ENCODE measurements at regions not wholly inside any gene's neighbourhood (a gene's known extent, or its start where the extent isn't known, plus 50 kb on each side); places are given as distances from the start of the nearest gene placed in this dataset.

GRCh38 chr1:215005656-215006345, 76.7 kb upstream of the KCNK2 start:
- no peak for TF ChIP-seq POLR2AphosphoS5 (IDR thresholded peaks at IDR 0.05; ENCODE audit: low read depth)
- TF ChIP-seq, protein P1, sequence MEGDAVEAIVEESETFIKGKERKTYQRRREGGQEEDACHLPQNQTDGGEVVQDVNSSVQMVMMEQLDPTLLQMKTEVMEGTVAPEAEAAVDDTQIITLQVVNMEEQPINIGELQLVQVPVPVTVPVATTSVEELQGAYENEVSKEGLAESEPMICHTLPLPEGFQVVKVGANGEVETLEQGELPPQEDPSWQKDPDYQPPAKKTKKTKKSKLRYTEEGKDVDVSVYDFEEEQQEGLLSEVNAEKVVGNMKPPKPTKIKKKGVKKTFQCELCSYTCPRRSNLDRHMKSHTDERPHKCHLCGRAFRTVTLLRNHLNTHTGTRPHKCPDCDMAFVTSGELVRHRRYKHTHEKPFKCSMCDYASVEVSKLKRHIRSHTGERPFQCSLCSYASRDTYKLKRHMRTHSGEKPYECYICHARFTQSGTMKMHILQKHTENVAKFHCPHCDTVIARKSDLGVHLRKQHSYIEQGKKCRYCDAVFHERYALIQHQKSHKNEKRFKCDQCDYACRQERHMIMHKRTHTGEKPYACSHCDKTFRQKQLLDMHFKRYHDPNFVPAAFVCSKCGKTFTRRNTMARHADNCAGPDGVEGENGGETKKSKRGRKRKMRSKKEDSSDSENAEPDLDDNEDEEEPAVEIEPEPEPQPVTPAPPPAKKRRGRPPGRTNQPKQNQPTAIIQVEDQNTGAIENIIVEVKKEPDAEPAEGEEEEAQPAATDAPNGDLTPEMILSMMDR (IDR thresholded peaks at IDR 0.05; ENCODE audit: insufficient read depth, low read length): no peak
- TF ChIP-seq SPI1 (IDR thresholded peaks at IDR 0.05; ENCODE audit: borderline replicate concordance, low read depth): no peak
- TF ChIP-seq, protein P2, sequence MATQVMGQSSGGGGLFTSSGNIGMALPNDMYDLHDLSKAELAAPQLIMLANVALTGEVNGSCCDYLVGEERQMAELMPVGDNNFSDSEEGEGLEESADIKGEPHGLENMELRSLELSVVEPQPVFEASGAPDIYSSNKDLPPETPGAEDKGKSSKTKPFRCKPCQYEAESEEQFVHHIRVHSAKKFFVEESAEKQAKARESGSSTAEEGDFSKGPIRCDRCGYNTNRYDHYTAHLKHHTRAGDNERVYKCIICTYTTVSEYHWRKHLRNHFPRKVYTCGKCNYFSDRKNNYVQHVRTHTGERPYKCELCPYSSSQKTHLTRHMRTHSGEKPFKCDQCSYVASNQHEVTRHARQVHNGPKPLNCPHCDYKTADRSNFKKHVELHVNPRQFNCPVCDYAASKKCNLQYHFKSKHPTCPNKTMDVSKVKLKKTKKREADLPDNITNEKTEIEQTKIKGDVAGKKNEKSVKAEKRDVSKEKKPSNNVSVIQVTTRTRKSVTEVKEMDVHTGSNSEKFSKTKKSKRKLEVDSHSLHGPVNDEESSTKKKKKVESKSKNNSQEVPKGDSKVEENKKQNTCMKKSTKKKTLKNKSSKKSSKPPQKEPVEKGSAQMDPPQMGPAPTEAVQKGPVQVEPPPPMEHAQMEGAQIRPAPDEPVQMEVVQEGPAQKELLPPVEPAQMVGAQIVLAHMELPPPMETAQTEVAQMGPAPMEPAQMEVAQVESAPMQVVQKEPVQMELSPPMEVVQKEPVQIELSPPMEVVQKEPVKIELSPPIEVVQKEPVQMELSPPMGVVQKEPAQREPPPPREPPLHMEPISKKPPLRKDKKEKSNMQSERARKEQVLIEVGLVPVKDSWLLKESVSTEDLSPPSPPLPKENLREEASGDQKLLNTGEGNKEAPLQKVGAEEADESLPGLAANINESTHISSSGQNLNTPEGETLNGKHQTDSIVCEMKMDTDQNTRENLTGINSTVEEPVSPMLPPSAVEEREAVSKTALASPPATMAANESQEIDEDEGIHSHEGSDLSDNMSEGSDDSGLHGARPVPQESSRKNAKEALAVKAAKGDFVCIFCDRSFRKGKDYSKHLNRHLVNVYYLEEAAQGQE (IDR thresholded peaks at IDR 0.05; ENCODE audit: insufficient replicate concordance, low read depth): no peak
- TF ChIP-seq GABPA (IDR thresholded peaks at IDR 0.05; ENCODE audit: low read depth): no peak
- H3K27ac ChIP-seq (replicated peaks): no peak overlapping the region
- DNase-seq (ENCODE audit: low read depth in 1 of 2, low spot score in 1 of 2): no peak
- no peak overlapping the region for H3K4me3 ChIP-seq (replicated peaks; ENCODE audit: insufficient read depth, low read length)
- no peaks in the 10 kb centered on the region for H3K27me3 ChIP-seq (ENCODE audit: insufficient read depth, poor library complexity, severe bottlenecking)

- no peak for DNase-seq (ENCODE audit: low read depth in 1 of 2, low spot score in 1 of 2)
- Histone ChIP-seq H3K4me3 (replicated peaks; ENCODE audit: insufficient read depth, low read length) (no peak overlapping the region), H3K27me3 (ENCODE audit: insufficient read depth, poor library complexity, severe bottlenecking) (no peaks in the 10 kb centered on the region), H3K27ac (replicated peaks) (no peak overlapping the region)
- no peak for TF ChIP-seq POLR2AphosphoS5 (IDR thresholded peaks at IDR 0.05; ENCODE audit: low read depth)
- TF ChIP-seq, protein P2 (IDR thresholded peaks at IDR 0.05; ENCODE audit: insufficient replicate concordance, low read depth): no peak
- no peak for TF ChIP-seq SPI1 (IDR thresholded peaks at IDR 0.05; ENCODE audit: borderline replicate concordance, low read depth)
- TF ChIP-seq GABPA (IDR thresholded peaks at IDR 0.05; ENCODE audit: low read depth): no peak
- TF ChIP-seq, protein P1 (IDR thresholded peaks at IDR 0.05; ENCODE audit: insufficient read depth, low read length): no peak
Observed at GRCh38 chr1:215007880-215008279, 74.7 kb upstream of the KCNK2 start.

DNA sequence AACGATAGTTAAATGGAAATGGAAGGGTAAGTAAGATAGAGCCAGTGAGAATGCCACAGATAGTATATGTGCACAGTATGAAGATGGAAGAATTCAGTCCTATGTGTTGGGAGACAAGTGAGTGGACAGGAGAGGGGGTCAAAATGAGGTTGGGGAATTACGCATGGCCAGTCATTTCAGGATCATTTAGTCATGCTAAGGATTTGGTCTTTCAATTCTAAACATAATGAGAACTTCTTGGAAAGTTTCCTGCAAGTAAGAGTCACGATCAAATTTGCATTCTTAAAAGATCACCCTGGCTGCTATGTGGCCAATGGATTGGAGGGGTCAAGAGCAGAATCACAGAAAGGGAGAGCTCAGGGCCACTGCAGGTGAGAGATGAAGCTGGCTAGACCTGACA, 64.0 kb upstream of the KCNK2 start:
- Histone ChIP-seq H3K27me3 (ENCODE audit: insufficient read depth, poor library complexity, severe bottlenecking) (no peaks in the 10 kb centered on the region), H3K4me3 (replicated peaks; ENCODE audit: insufficient read depth, low read length) (no peak overlapping the region), H3K27ac (replicated peaks) (no peak overlapping the region)
- TF ChIP-seq POLR2AphosphoS5 (IDR thresholded peaks at IDR 0.05; ENCODE audit: low read depth): no peak
- TF ChIP-seq, protein P2 (IDR thresholded peaks at IDR 0.05; ENCODE audit: insufficient replicate concordance, low read depth): no peak
- TF ChIP-seq SPI1 (IDR thresholded peaks at IDR 0.05; ENCODE audit: borderline replicate concordance, low read depth): no peak
- no peak for TF ChIP-seq GABPA (IDR thresholded peaks at IDR 0.05; ENCODE audit: low read depth)
- TF ChIP-seq, protein P1 (IDR thresholded peaks at IDR 0.05; ENCODE audit: insufficient read depth, low read length): no peak
- DNase-seq (ENCODE audit: low read depth in 1 of 2, low spot score in 1 of 2): no peak

All from HL-60 (cell line).